Progenitor cell of endocrine pancreas (in vitro differentiated cells): ENCODE measurements at regions not wholly inside any gene's neighbourhood (a gene's known extent, or its start where the extent isn't known, plus 50 kb on each side); places are given as distances from the start of the nearest gene placed in this dataset.
"Not testable (repeated sequence)": the region's sequence is repeated elsewhere in the genome, so short reads cannot be mapped to it uniquely, and the experiment has no call there.

ENCODE experiments used
- DNase-seq: peaks from one replicate; pipeline ENCODE4 v3.0.0; 2021; ENCODE audit warnings: low spot score; ENCODE audit not compliant: unreplicated experiment
- H3K27ac Mint-ChIP-seq: 2 replicates; pipeline ENCODE4 v1.8.0; 2021; ENCODE audit warnings: mild to moderate bottlenecking, moderate library complexity, mixed read lengths
- H3K27me3 Mint-ChIP-seq: 2 replicates; pipeline ENCODE4 v1.8.0; 2021; ENCODE audit warnings: mixed read lengths
- H3K36me3 Mint-ChIP-seq: 2 replicates; pipeline ENCODE4 v1.8.0; 2022; ENCODE audit warnings: mixed read lengths; ENCODE audit not compliant: insufficient read depth
- H3K4me1 Mint-ChIP-seq: 2 replicates; pipeline ENCODE4 v1.8.0; 2021; ENCODE audit warnings: low read depth, mixed read lengths
- H3K4me3 Mint-ChIP-seq: 2 replicates; pipeline ENCODE4 v1.8.0; 2021; ENCODE audit warnings: low read depth, mild to moderate bottlenecking, moderate library complexity, mixed read lengths
- H3K9me3 Mint-ChIP-seq: 2 replicates; pipeline ENCODE4 v1.8.0; 2021; ENCODE audit warnings: low read depth, mixed read lengths
- TF ChIP-seq, protein P1 (sequence below): fragments of 200-600 bp; sonication (generic); IDR thresholded peaks from one replicate; pipeline ENCODE4 v1.5.0; 2021; ENCODE audit warnings: antibody characterized with exemption, mild to moderate bottlenecking; ENCODE audit not compliant: unreplicated experiment

GRCh38 chr14:25394356-25394755 lies 344.4 kb upstream of the STXBP6 start:
- Mint-ChIP-seq H3K9me3 (no peaks in the 10 kb centered on the region), H3K27ac (no peak overlapping the region), H3K27me3 (no peaks in the 10 kb centered on the region), H3K4me1 (peaks cover 4% of the 10 kb centered on the region), H3K36me3 (no peaks in the 10 kb centered on the region), H3K4me3 (no peak overlapping the region)
- no peak for DNase-seq
- TF ChIP-seq, protein P1, sequence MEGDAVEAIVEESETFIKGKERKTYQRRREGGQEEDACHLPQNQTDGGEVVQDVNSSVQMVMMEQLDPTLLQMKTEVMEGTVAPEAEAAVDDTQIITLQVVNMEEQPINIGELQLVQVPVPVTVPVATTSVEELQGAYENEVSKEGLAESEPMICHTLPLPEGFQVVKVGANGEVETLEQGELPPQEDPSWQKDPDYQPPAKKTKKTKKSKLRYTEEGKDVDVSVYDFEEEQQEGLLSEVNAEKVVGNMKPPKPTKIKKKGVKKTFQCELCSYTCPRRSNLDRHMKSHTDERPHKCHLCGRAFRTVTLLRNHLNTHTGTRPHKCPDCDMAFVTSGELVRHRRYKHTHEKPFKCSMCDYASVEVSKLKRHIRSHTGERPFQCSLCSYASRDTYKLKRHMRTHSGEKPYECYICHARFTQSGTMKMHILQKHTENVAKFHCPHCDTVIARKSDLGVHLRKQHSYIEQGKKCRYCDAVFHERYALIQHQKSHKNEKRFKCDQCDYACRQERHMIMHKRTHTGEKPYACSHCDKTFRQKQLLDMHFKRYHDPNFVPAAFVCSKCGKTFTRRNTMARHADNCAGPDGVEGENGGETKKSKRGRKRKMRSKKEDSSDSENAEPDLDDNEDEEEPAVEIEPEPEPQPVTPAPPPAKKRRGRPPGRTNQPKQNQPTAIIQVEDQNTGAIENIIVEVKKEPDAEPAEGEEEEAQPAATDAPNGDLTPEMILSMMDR: no peak

- Mint-ChIP-seq H3K9me3 (no peaks in the 10 kb centered on the region), H3K27ac (no peak overlapping the region), H3K4me3 (no peak overlapping the region), H3K4me1 (peaks cover under 1% of the 10 kb centered on the region), H3K36me3 (no peaks in the 10 kb centered on the region), H3K27me3 (no peaks in the 10 kb centered on the region)
- no peak for DNase-seq
- TF ChIP-seq, protein P1: no peak
Measured at GRCh38 chr14:25389948-25390347, 340.0 kb upstream of the STXBP6 start.

- no peaks in the 10 kb centered on the region for H3K4me1 Mint-ChIP-seq
- no peak overlapping the region for H3K27ac Mint-ChIP-seq
- no peaks in the 10 kb centered on the region for H3K36me3 Mint-ChIP-seq
- H3K9me3 Mint-ChIP-seq: no peaks in the 10 kb centered on the region
- peaks cover 8% of the 10 kb centered on the region for H3K27me3 Mint-ChIP-seq
- TF ChIP-seq, protein P1: peak; percentile 56
- no peak for DNase-seq
- H3K4me3 Mint-ChIP-seq: no peak overlapping the region
Measured at GRCh38 chr14:25381498-25381897, 331.6 kb upstream of the STXBP6 start.

DNA sequence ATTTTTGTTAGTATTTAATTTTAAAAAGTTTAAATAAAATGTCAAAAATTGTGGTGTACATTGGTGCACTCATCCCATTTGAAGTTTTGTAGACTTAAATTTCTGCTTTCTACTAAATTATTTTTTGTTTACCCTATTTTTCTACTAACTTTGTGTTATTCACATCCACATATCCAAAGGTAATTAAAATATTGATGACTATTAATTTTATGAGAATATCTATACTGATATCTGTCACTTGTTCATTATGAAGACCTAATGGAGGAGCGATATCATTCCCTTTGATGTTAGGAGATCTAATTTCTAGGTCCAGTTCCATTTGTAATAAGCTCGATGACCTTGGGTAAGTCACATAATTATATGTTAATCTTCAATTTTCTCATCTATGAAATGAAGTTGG lies 325.7 kb upstream of the STXBP6 start:
- TF ChIP-seq, protein P1: no peak
- Mint-ChIP-seq H3K9me3 (no peaks in the 10 kb centered on the region), H3K36me3 (no peaks in the 10 kb centered on the region), H3K27me3 (peaks cover 8% of the 10 kb centered on the region), H3K27ac (no peak overlapping the region), H3K4me1 (no peaks in the 10 kb centered on the region), H3K4me3 (no peak overlapping the region)
- DNase-seq: no peak

GRCh38 chr14:25371068-25371467 lies 321.1 kb upstream of the STXBP6 start:
- H3K9me3 Mint-ChIP-seq: peaks cover 26% of the 10 kb centered on the region
- no peaks in the 10 kb centered on the region for H3K4me1 Mint-ChIP-seq
- no peaks in the 10 kb centered on the region for H3K27me3 Mint-ChIP-seq
- DNase-seq: no peak
- TF ChIP-seq, protein P1: no peak
- H3K4me3 Mint-ChIP-seq: no peak overlapping the region
- H3K27ac Mint-ChIP-seq: no peak overlapping the region
- no peaks in the 10 kb centered on the region for H3K36me3 Mint-ChIP-seq

GRCh38 chr14:25370057-25370456 lies 320.1 kb upstream of the STXBP6 start:
- H3K4me1 Mint-ChIP-seq, H3K27me3 Mint-ChIP-seq, H3K36me3 Mint-ChIP-seq, H3K27ac Mint-ChIP-seq, H3K4me3 Mint-ChIP-seq, DNase-seq: not testable (repeated sequence)
- peaks cover 26% of the 10 kb centered on the region for H3K9me3 Mint-ChIP-seq
